ENCODE measurements at regions not wholly inside any gene's neighbourhood (a gene's known extent, or its start where the extent isn't known, plus 50 kb on each side); places are given as distances from the start of the nearest gene placed in this dataset.

GRCh38 chr1:232682248-232682647, 52.3 kb upstream of the SIPA1L2 start:
- no peak overlapping the region for H3K27ac ChIP-seq (ENCODE audit: low read length)
- peaks cover 4 to 5% of the 10 kb centered on the region in 2 donors for H3K4me1 ChIP-seq (ENCODE audit: control insufficient read depth in 1 of 2, insufficient read depth in 2 of 2, low read length in 2 of 2)
- H3K9me3 ChIP-seq (ENCODE audit: control insufficient read depth in 1 of 2, low read length in 2 of 2), result no peaks in the 10 kb centered on the region
- no peak overlapping the region for H3K4me3 ChIP-seq (ENCODE audit: low read depth in 1 of 2, low read length in 2 of 2)
- no peaks in the 10 kb centered on the region for H3K36me3 ChIP-seq (ENCODE audit: control insufficient read depth in 1 of 2, insufficient read depth in 2 of 2, low read length in 2 of 2)
- no peaks in the 10 kb centered on the region for H3K27me3 ChIP-seq (ENCODE audit: low read depth, low read length)

GRCh38 chr1:232684371-232685105, 54.6 kb upstream of the SIPA1L2 start:
- Histone ChIP-seq H3K4me3 (ENCODE audit: low read depth in 1 of 2, low read length in 2 of 2) (no peak overlapping the region), H3K36me3 (ENCODE audit: control insufficient read depth in 1 of 2, insufficient read depth in 2 of 2, low read length in 2 of 2) (no peaks in the 10 kb centered on the region), H3K9me3 (ENCODE audit: control insufficient read depth in 1 of 2, low read length in 2 of 2) (no peaks in the 10 kb centered on the region), H3K4me1 (ENCODE audit: control insufficient read depth in 1 of 2, insufficient read depth in 2 of 2, low read length in 2 of 2) (peaks cover 4 to 5% of the 10 kb centered on the region in 2 donors), H3K27ac (ENCODE audit: low read length) (no peak overlapping the region), H3K27me3 (ENCODE audit: low read depth, low read length) (no peaks in the 10 kb centered on the region)

- no peaks in the 10 kb centered on the region for H3K27me3 ChIP-seq (ENCODE audit: low read depth, low read length)
- no peak overlapping the region for H3K4me3 ChIP-seq (ENCODE audit: low read depth in 1 of 2, low read length in 2 of 2)
- no peak overlapping the region for H3K27ac ChIP-seq (ENCODE audit: low read length)
- H3K4me1 ChIP-seq (ENCODE audit: control insufficient read depth in 1 of 2, insufficient read depth in 2 of 2, low read length in 2 of 2), result peaks cover 4 to 5% of the 10 kb centered on the region in 2 donors
- no peaks in the 10 kb centered on the region for H3K9me3 ChIP-seq (ENCODE audit: control insufficient read depth in 1 of 2, low read length in 2 of 2)
- no peaks in the 10 kb centered on the region for H3K36me3 ChIP-seq (ENCODE audit: control insufficient read depth in 1 of 2, insufficient read depth in 2 of 2, low read length in 2 of 2)
These were observed 56.4 kb upstream of the SIPA1L2 start for GRCh38 chr1:232686346-232686745.

DNA sequence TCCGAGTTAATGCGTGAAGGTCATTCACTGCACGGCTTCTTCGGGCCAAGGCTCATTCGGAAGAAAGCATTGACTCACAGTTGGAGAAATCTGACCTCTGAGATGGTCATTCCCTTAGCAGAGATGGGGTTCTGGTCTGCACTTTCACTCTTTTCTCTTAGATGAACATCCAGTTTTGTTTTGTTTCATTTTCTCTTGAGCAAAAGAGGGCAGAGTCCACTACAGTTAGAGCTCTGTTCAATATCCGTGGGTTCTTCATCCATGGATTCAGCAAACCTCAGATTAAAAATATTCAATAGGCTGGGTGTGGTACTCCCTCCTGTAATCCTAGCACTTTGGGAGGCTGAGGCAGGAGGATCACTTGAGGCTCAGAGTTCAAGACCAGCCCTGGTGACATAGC, 57.4 kb upstream of the SIPA1L2 start:
- Histone ChIP-seq H3K4me3 (ENCODE audit: low read depth in 1 of 2, low read length in 2 of 2) (no peak overlapping the region), H3K9me3 (ENCODE audit: control insufficient read depth in 1 of 2, low read length in 2 of 2) (no peaks in the 10 kb centered on the region), H3K27me3 (ENCODE audit: low read depth, low read length) (no peaks in the 10 kb centered on the region), H3K27ac (ENCODE audit: low read length) (no peak overlapping the region), H3K36me3 (ENCODE audit: control insufficient read depth in 1 of 2, insufficient read depth in 2 of 2, low read length in 2 of 2) (no peaks in the 10 kb centered on the region), H3K4me1 (ENCODE audit: control insufficient read depth in 1 of 2, insufficient read depth in 2 of 2, low read length in 2 of 2) (peaks cover 4 to 5% of the 10 kb centered on the region in 2 donors)

DNA sequence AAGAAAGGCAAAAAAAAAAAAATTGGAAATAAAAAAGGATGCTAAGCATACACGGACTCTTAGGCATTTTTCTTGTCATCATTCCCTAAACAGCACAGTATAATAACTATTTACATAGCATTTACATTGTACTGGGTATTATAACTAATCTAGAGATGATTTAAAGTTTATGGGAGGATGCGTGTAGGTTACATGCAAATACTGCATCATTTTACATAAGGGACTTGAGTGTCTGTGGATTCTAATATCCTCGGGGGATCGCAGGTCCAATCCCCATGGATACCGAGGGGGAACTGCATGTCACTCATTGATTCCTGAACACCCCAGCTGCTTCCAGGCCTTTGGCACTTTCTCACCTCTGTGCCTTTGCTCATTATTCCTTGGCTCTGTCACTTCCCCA, 57.8 kb upstream of the SIPA1L2 start:
- Histone ChIP-seq H3K27ac (ENCODE audit: low read length) (no peak overlapping the region), H3K36me3 (ENCODE audit: control insufficient read depth in 1 of 2, insufficient read depth in 2 of 2, low read length in 2 of 2) (no peaks in the 10 kb centered on the region), H3K4me1 (ENCODE audit: control insufficient read depth in 1 of 2, insufficient read depth in 2 of 2, low read length in 2 of 2) (peaks cover 4 to 5% of the 10 kb centered on the region in 2 donors), H3K27me3 (ENCODE audit: low read depth, low read length) (no peaks in the 10 kb centered on the region), H3K9me3 (ENCODE audit: control insufficient read depth in 1 of 2, low read length in 2 of 2) (no peaks in the 10 kb centered on the region), H3K4me3 (ENCODE audit: low read depth in 1 of 2, low read length in 2 of 2) (no peak overlapping the region)

- Histone ChIP-seq H3K27ac (ENCODE audit: low read length) (no peak overlapping the region), H3K36me3 (ENCODE audit: control insufficient read depth in 1 of 2, insufficient read depth in 2 of 2, low read length in 2 of 2) (no peaks in the 10 kb centered on the region), H3K27me3 (ENCODE audit: low read depth, low read length) (no peaks in the 10 kb centered on the region), H3K4me3 (ENCODE audit: low read depth in 1 of 2, low read length in 2 of 2) (no peak overlapping the region), H3K9me3 (ENCODE audit: control insufficient read depth in 1 of 2, low read length in 2 of 2) (no peaks in the 10 kb centered on the region), H3K4me1 (ENCODE audit: control insufficient read depth in 1 of 2, insufficient read depth in 2 of 2, low read length in 2 of 2) (peaks cover 4 to 11% of the 10 kb centered on the region in 2 donors)
These were observed 58.5 kb upstream of the SIPA1L2 start for GRCh38 chr1:232688398-232688797.

- H3K9me3 ChIP-seq (ENCODE audit: control insufficient read depth in 1 of 2, low read length in 2 of 2), result no peaks in the 10 kb centered on the region
- no peak overlapping the region for H3K27ac ChIP-seq (ENCODE audit: low read length)
- no peaks in the 10 kb centered on the region for H3K36me3 ChIP-seq (ENCODE audit: control insufficient read depth in 1 of 2, insufficient read depth in 2 of 2, low read length in 2 of 2)
- H3K4me3 ChIP-seq (ENCODE audit: low read depth in 1 of 2, low read length in 2 of 2), result no peak overlapping the region
- H3K27me3 ChIP-seq (ENCODE audit: low read depth, low read length), result no peaks in the 10 kb centered on the region
- peaks cover 3 to 8% of the 10 kb centered on the region in 2 donors for H3K4me1 ChIP-seq (ENCODE audit: control insufficient read depth in 1 of 2, insufficient read depth in 2 of 2, low read length in 2 of 2)
These were observed 59.8 kb upstream of the SIPA1L2 start for GRCh38 chr1:232689711-232690110.

GRCh38 chr1:232690285-232690935, 60.5 kb upstream of the SIPA1L2 start:
- no peaks in the 10 kb centered on the region for H3K27me3 ChIP-seq (ENCODE audit: low read depth, low read length)
- H3K36me3 ChIP-seq (ENCODE audit: control insufficient read depth in 1 of 2, insufficient read depth in 2 of 2, low read length in 2 of 2), result no peaks in the 10 kb centered on the region
- no peak overlapping the region for H3K27ac ChIP-seq (ENCODE audit: low read length)
- peaks cover 0 to 8% of the 10 kb centered on the region in 2 donors for H3K4me1 ChIP-seq (ENCODE audit: control insufficient read depth in 1 of 2, insufficient read depth in 2 of 2, low read length in 2 of 2)
- H3K4me3 ChIP-seq (ENCODE audit: low read depth in 1 of 2, low read length in 2 of 2), result no peak overlapping the region
- H3K9me3 ChIP-seq (ENCODE audit: control insufficient read depth in 1 of 2, low read length in 2 of 2), result no peaks in the 10 kb centered on the region

- Histone ChIP-seq H3K9me3 (ENCODE audit: control insufficient read depth in 1 of 2, low read length in 2 of 2) (no peaks in the 10 kb centered on the region), H3K4me3 (ENCODE audit: low read depth in 1 of 2, low read length in 2 of 2) (no peak overlapping the region), H3K4me1 (ENCODE audit: control insufficient read depth in 1 of 2, insufficient read depth in 2 of 2, low read length in 2 of 2) (peaks cover 0 to 8% of the 10 kb centered on the region in 2 donors), H3K27ac (ENCODE audit: low read length) (no peak overlapping the region), H3K36me3 (ENCODE audit: control insufficient read depth in 1 of 2, insufficient read depth in 2 of 2, low read length in 2 of 2) (no peaks in the 10 kb centered on the region), H3K27me3 (ENCODE audit: low read depth, low read length) (no peaks in the 10 kb centered on the region)
These were observed 64.5 kb upstream of the SIPA1L2 start for GRCh38 chr1:232694475-232694874.

GRCh38 chr1:232695621-232696385, 65.9 kb upstream of the SIPA1L2 start:
- H3K27ac ChIP-seq (ENCODE audit: low read length), result no peak overlapping the region
- H3K9me3 ChIP-seq (ENCODE audit: control insufficient read depth in 1 of 2, low read length in 2 of 2), result no peaks in the 10 kb centered on the region
- H3K4me3 ChIP-seq (ENCODE audit: low read depth in 1 of 2, low read length in 2 of 2), result no peak overlapping the region
- H3K4me1 ChIP-seq (ENCODE audit: control insufficient read depth in 1 of 2, insufficient read depth in 2 of 2, low read length in 2 of 2), result peaks cover 0 to 8% of the 10 kb centered on the region in 2 donors
- H3K27me3 ChIP-seq (ENCODE audit: low read depth, low read length), result no peaks in the 10 kb centered on the region
- no peaks in the 10 kb centered on the region for H3K36me3 ChIP-seq (ENCODE audit: control insufficient read depth in 1 of 2, insufficient read depth in 2 of 2, low read length in 2 of 2)

GRCh38 chr1:232696466-232696865, 66.5 kb upstream of the SIPA1L2 start:
- H3K4me1 ChIP-seq (ENCODE audit: control insufficient read depth in 1 of 2, insufficient read depth in 2 of 2, low read length in 2 of 2), result peaks cover 0 to 8% of the 10 kb centered on the region in 2 donors
- no peak overlapping the region for H3K4me3 ChIP-seq (ENCODE audit: low read depth in 1 of 2, low read length in 2 of 2)
- H3K27me3 ChIP-seq (ENCODE audit: low read depth, low read length), result no peaks in the 10 kb centered on the region
- no peaks in the 10 kb centered on the region for H3K36me3 ChIP-seq (ENCODE audit: control insufficient read depth in 1 of 2, insufficient read depth in 2 of 2, low read length in 2 of 2)
- no peak overlapping the region for H3K27ac ChIP-seq (ENCODE audit: low read length)
- no peaks in the 10 kb centered on the region for H3K9me3 ChIP-seq (ENCODE audit: control insufficient read depth in 1 of 2, low read length in 2 of 2)
